NT2/D1 (cell line): ENCODE measurements at regions not wholly inside any gene's neighbourhood (a gene's known extent, or its start where the extent isn't known, plus 50 kb on each side); places are given as distances from the start of the nearest gene placed in this dataset.

Experiments
- DNase-seq: peaks from one replicate; pipeline ENCODE4 v3.0.0-alpha.2; 2011; ENCODE audit warnings: low read depth, low spot score
- H3K27me3 ChIP-seq: 2 replicates; pipeline ENCODE4 v1.6.0; 2011; ENCODE audit warnings: mild to moderate bottlenecking; ENCODE audit not compliant: insufficient read length, insufficient read depth
- H3K36me3 ChIP-seq: 2 replicates; pipeline ENCODE4 v1.6.1; 2011; ENCODE audit warnings: mild to moderate bottlenecking, low read length, mixed read lengths; ENCODE audit not compliant: insufficient read depth, insufficient read length
- H3K4me1 ChIP-seq: 2 replicates; pipeline ENCODE4 v1.5.1; 2011; ENCODE audit not compliant: insufficient read depth, insufficient read length
- H3K4me3 ChIP-seq: 2 replicates; pipeline ENCODE4 v1.5.1; 2011; ENCODE audit warnings: low read depth; ENCODE audit not compliant: insufficient read length
- H3K9ac ChIP-seq: 2 replicates; pipeline ENCODE4 v1.6.0; 2011; ENCODE audit warnings: low read depth; ENCODE audit not compliant: insufficient read length
- H3K9me3 ChIP-seq: 2 replicates; pipeline ENCODE4 v1.5.1; 2011; ENCODE audit warnings: mild to moderate bottlenecking, low read length; ENCODE audit not compliant: insufficient read depth
- SUZ12 ChIP-seq: IDR thresholded peaks from 2 replicates; pipeline ENCODE4 v1.6.1; 2011; ENCODE audit not compliant: insufficient read length, insufficient read depth; ENCODE audit errors: extremely low read depth
- YY1 ChIP-seq: IDR thresholded peaks from 2 replicates; pipeline ENCODE4 v1.6.1; 2011; ENCODE audit not compliant: insufficient read length, insufficient read depth
- ZNF274 ChIP-seq: IDR thresholded peaks from 2 replicates; pipeline ENCODE4 v1.6.1; 2011; ENCODE audit warnings: mild to moderate bottlenecking, low read depth, low read length

DNA sequence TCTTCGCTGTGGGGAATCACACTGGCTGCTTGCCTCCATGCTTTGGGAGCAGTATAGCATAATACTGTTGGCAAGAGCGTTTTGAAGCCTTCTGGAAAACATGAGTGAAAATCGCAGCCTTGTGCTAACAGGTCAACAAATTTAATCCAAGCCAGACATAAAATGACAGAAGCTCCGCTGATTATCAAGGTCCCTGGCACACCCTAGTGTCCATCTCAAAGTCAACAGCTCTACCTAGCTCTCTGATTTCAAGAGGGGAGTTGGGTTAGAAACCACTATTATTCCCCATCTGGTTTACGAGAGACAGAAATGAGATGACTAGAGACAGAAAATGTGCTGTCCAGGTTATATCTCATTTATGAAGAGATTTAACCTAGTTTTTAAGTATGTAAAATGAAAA lies 73.6 kb upstream of the MDFIC2 start:
- no peaks in the 10 kb centered on the region for H3K27me3 ChIP-seq
- no peak for DNase-seq
- no peaks in the 10 kb centered on the region for H3K4me1 ChIP-seq
- no peaks in the 10 kb centered on the region for H3K36me3 ChIP-seq
- H3K9me3 ChIP-seq: no peaks in the 10 kb centered on the region
- H3K9ac ChIP-seq: no peak overlapping the region
- H3K4me3 ChIP-seq: no peak overlapping the region
- no peak for TF ChIP-seq ZNF274
- TF ChIP-seq YY1: no peak
- no peak for TF ChIP-seq SUZ12

DNA sequence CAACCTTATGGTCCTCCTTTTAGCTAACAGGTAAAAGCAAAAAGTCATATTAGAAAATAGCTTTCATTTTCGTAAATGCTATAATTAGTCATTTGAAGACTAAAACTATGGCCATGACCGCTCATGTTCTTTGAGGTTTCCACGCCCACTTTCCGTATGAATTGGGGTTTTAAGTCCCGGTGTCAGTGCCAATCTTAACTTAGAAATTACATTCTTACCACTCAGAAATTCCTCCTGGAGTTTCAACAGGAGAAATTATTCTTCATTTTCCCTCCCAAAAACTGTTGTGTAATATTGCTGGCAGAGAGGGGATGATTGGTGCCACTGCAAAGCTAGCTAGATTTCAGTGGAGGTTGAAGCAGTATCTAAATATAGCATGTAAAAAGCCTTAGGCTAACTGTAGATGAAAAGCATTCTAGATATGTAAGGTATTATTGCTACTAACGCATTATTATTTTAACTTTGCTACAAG lies 71.0 kb upstream of the MDFIC2 start:
- Histone ChIP-seq H3K4me3 (no peak overlapping the region), H3K4me1 (no peaks in the 10 kb centered on the region)
- DNase-seq: no peak

DNA sequence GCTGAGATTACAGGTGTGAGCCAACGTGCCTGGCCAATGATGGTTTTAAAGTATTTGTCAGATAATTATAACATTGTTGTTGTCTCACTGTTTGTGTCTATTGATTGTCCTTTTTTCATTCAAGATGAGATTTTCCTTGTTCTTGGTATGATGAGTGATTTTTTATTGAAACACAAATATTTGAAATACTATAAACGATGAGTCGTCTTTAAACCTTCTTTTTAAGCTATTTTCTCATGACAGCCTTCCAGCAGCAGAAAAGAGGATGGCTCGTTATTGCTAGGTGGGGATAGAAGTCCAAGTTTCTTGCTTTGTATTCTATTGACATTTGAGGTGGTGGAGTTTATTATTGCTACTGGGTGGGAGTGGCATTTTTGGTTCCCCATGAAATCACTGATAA lies 61.7 kb upstream of the MDFIC2 start:
- H3K36me3 ChIP-seq: no peaks in the 10 kb centered on the region
- no peaks in the 10 kb centered on the region for H3K27me3 ChIP-seq
- no peak overlapping the region for H3K4me3 ChIP-seq
- H3K9me3 ChIP-seq: peaks cover 10% of the 10 kb centered on the region; the same call in 1 of the 2 replicates
- TF ChIP-seq SUZ12: no peak
- no peak for DNase-seq
- no peaks in the 10 kb centered on the region for H3K4me1 ChIP-seq
- H3K9ac ChIP-seq: no peak overlapping the region

More for the DNA sequence above, 71.0 kb upstream of the MDFIC2 start:
- Histone ChIP-seq H3K9ac (no peak overlapping the region), H3K9me3 (no peaks in the 10 kb centered on the region), H3K36me3 (no peaks in the 10 kb centered on the region), H3K27me3 (no peaks in the 10 kb centered on the region)
- TF ChIP-seq ZNF274 (no peak), YY1 (no peak), SUZ12 (no peak)
